Rectal smooth muscle tissue (tissue), 1 donor: ENCODE measurements at regions not wholly inside any gene's neighbourhood (a gene's known extent, or its start where the extent isn't known, plus 50 kb on each side); places are given as distances from the start of the nearest gene placed in this dataset.

Experiments used
- H3K27ac ChIP-seq: one replicate; pipeline ENCODE4 v1.7.0; 2013; ENCODE audit warnings: low read depth, low read length, inconsistent platforms
- H3K27me3 ChIP-seq: one replicate; pipeline ENCODE4 v1.7.0; 2013; ENCODE audit warnings: low read length; ENCODE audit not compliant: control insufficient read depth, insufficient read depth
- H3K36me3 ChIP-seq: one replicate; pipeline ENCODE4 v1.7.0; 2013; ENCODE audit warnings: low read length; ENCODE audit not compliant: control insufficient read depth, insufficient read depth
- H3K4me1 ChIP-seq: one replicate; pipeline ENCODE4 v1.7.0; 2013; ENCODE audit warnings: low read length; ENCODE audit not compliant: control insufficient read depth, insufficient read depth
- H3K4me3 ChIP-seq: one replicate; pipeline ENCODE4 v1.7.0; 2013; ENCODE audit warnings: low read length
- H3K9ac ChIP-seq: one replicate; pipeline ENCODE4 v1.7.0; 2013; ENCODE audit warnings: low read length

DNA sequence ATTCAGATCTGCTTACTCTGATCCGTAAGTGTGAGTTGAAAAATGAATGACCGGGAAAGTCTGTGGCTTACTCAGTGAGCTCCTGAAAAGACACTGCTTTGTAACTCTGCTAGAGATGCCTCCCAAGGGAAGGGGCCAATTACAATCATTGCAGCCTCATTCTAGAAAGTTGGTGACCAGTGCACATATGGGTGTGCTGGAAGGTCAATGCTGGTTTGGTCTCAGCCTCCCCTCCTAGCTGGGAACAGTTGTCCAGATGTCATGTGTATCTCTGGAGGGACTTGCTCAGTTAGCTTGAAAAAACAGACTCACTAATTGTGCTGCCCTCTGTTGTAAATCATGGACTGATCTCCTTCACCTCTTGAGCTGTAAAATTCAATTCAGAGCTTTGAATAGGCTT is 405.0 kb downstream of the ADRA2A start:
- Histone ChIP-seq H3K36me3 (no peaks in the 10 kb centered on the region), H3K9ac (no peak overlapping the region), H3K4me3 (no peak overlapping the region), H3K27ac (no peak overlapping the region), H3K4me1 (no peaks in the 10 kb centered on the region), H3K27me3 (no peaks in the 10 kb centered on the region)

DNA sequence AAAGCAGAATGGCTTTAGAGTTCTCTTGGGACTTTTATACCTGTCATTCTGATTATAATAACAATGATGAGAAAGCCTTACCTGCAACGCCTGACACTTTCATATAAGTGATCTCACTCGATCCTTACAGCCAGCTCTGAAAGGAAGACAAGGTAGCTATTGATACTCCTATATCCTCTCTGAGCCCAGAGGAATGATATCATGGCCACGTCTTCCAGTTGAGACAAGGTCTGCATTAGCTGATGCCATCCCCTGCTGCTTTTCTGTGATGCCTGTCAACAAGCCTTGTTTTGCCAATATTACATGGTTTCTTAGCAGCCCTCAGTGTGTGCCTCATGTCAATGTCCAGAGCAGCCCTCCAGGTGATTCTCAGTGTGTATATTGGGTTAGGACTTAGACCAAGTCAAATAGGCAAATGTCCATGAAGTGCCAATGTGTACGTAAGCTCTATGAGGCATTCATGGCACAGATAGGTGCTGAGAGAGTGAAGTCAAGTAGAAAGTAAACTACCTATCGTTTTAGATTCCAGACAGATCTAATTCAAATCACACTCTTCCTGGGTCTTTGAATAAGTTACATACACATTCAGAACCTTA is 405.9 kb downstream of the ADRA2A start:
- no peaks in the 10 kb centered on the region for H3K27me3 ChIP-seq
- H3K36me3 ChIP-seq = no peaks in the 10 kb centered on the region
- H3K4me3 ChIP-seq = no peak overlapping the region
- H3K27ac ChIP-seq = no peak overlapping the region
- no peak overlapping the region for H3K9ac ChIP-seq
- no peaks in the 10 kb centered on the region for H3K4me1 ChIP-seq

DNA sequence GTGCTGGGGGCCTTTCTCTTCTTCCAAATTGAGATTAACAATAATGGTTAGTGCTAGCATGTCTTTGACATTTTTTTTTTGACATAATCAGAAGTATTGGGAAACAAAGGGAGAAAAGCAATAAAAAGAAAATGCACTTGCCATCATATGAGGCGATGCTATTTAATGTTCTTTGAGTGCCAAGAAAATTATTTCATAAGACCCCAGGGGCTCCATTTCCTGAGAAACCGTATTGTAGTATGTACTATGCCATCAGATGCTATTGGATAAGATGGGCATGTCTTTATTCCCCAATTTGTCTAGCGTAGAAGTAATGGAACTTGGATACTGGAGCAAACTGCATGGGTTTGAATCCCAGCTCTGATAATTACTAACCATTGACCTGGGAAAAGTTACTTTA is 408.9 kb downstream of the ADRA2A start:
- Histone ChIP-seq H3K4me1 (no peaks in the 10 kb centered on the region), H3K27me3 (no peaks in the 10 kb centered on the region), H3K9ac (no peak overlapping the region), H3K4me3 (no peak overlapping the region), H3K27ac (no peak overlapping the region), H3K36me3 (no peaks in the 10 kb centered on the region)

DNA sequence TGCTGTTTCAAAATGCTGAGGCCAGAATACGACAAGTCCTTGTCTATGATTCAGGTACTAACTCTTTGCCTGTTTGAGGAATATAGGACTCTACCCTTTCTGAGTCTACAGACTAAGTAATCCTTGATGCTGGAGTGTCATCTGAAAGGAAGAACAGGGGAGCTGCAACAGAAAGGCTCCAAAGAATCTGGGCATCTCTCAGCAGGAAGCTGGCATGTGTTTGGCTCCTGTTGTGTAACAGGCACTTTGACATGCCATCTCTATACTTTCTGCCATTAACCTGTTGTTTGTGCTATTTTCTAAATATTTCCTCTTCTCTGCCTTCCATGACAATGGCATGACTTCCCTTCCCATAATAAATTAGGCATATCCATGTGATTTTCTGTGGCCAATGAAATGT is 409.5 kb downstream of the ADRA2A start:
- Histone ChIP-seq H3K4me3 (no peak overlapping the region), H3K27me3 (no peaks in the 10 kb centered on the region), H3K4me1 (no peaks in the 10 kb centered on the region), H3K9ac (no peak overlapping the region), H3K27ac (no peak overlapping the region), H3K36me3 (no peaks in the 10 kb centered on the region)

DNA sequence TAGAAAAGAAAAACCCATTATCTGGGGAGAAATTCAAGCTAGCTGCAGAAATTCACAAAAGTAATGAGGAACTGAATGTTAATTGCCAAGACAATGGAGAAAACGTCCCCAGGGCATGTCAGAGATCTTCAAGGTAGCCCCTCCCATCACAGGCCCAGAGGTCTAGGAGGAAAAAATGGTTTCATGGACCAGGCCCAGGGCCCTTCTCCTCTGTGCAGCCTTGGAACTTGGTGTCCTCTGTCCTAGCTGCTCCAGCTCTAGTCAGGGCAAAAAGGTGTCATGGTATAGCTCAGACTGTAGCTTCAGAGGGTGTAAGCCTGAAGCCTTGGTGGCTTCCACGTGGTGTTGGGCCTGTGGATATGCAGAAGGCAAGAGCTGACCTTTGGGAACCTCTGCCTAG is 411.8 kb downstream of the ADRA2A start:
- Histone ChIP-seq H3K9ac (no peak overlapping the region), H3K36me3 (no peaks in the 10 kb centered on the region), H3K4me1 (no peaks in the 10 kb centered on the region), H3K27me3 (no peaks in the 10 kb centered on the region), H3K27ac (no peak overlapping the region), H3K4me3 (no peak overlapping the region)

DNA sequence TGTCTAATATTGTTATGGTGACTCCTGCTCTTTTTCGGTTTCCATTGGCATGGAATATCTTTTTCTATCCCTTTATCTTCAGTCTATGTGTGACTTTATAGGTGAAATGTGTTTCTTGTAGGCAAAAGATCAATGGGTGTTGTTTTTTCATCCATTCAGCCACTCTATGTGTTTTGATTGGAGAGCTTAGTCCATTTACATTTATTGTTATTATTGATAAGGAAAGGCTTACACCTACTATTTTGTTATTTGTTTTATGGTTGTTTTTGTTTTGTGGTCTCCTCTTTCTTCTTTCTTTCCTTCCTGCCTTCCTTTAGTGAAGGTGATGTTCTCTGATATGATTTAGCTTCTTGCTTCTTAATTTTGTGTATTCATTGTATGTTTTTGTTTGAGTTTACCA is 414.3 kb downstream of the ADRA2A start:
- Histone ChIP-seq H3K9ac (no peak overlapping the region), H3K36me3 (no peaks in the 10 kb centered on the region), H3K27ac (no peak overlapping the region), H3K4me1 (no peaks in the 10 kb centered on the region), H3K27me3 (no peaks in the 10 kb centered on the region), H3K4me3 (no peak overlapping the region)

DNA sequence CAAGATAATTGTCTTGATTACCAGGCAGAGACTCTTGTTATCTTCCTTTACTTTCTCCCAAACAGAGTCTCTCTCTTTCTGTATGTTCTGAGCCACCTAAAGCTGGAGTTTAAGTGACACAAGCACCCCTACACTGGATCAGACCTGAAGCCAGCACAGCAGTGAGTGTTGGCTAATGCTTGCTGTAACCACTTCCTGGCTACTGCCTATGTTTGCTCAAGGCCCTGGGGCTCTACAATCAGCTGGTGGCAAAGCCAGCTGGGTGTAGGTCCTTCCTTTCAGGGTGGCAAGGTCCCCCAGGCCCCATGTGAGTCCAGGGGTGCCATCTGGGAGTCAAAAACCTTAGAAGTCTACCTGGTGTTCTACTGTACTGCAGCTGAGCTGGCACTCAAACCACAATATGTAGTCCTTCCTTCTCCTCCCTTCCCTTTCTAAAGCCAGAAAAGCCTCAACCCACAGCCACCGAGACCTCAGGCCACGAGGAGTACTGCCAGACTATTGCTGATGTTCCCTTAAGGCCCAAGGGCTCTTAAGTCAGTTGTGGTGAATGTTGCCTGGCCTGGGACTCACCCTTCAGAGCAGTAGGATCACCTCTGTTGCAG is 416.3 kb downstream of the ADRA2A start:
- Histone ChIP-seq H3K36me3 (no peaks in the 10 kb centered on the region), H3K9ac (no peak overlapping the region), H3K27me3 (no peaks in the 10 kb centered on the region), H3K27ac (no peak overlapping the region), H3K4me1 (no peaks in the 10 kb centered on the region), H3K4me3 (no peak overlapping the region)

DNA sequence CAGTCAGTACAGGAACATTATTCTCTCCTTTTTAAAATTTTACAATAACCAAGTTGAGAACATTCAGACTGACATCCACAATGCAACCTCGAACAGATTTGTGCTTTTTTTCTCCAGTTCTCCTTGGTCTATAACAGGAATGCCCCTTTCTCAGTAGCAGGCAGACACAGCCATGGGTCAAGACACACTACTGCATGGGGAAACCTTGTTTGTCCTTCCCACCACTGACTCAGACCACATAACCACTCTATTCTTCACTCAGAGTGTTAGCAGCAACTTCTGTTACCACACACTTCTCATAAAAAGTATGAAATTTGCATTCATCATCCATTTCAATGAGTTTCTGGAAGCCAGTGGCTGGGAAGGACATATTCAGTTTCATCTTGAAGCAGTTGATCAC is 421.7 kb downstream of the ADRA2A start:
- Histone ChIP-seq H3K9ac (no peak overlapping the region), H3K4me1 (no peaks in the 10 kb centered on the region), H3K27ac (no peak overlapping the region), H3K4me3 (no peak overlapping the region), H3K27me3 (no peaks in the 10 kb centered on the region), H3K36me3 (no peaks in the 10 kb centered on the region)

DNA sequence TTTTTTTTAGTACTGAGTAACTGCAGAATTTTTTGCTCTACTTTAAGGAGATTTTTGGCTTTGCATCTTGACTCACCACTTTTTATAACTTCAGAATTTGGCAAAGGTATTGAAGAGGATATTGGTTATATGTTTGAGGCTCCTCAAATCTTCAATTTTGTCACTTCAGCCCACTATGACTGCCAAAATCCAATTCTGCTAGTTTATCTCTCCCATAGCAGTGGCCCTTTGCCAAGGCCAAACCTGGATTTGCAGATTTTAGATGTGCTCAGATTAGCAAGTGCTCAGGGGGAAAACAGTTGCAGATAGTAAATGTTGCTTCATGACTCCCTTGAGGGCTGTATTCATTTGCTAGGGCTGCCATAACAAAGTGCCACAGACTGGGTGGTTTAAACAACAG is 427.5 kb downstream of the ADRA2A start:
- no peak overlapping the region for H3K9ac ChIP-seq
- no peak overlapping the region for H3K4me3 ChIP-seq
- no peaks in the 10 kb centered on the region for H3K36me3 ChIP-seq
- no peaks in the 10 kb centered on the region for H3K27me3 ChIP-seq
- H3K27ac ChIP-seq = no peak overlapping the region
- no peaks in the 10 kb centered on the region for H3K4me1 ChIP-seq

DNA sequence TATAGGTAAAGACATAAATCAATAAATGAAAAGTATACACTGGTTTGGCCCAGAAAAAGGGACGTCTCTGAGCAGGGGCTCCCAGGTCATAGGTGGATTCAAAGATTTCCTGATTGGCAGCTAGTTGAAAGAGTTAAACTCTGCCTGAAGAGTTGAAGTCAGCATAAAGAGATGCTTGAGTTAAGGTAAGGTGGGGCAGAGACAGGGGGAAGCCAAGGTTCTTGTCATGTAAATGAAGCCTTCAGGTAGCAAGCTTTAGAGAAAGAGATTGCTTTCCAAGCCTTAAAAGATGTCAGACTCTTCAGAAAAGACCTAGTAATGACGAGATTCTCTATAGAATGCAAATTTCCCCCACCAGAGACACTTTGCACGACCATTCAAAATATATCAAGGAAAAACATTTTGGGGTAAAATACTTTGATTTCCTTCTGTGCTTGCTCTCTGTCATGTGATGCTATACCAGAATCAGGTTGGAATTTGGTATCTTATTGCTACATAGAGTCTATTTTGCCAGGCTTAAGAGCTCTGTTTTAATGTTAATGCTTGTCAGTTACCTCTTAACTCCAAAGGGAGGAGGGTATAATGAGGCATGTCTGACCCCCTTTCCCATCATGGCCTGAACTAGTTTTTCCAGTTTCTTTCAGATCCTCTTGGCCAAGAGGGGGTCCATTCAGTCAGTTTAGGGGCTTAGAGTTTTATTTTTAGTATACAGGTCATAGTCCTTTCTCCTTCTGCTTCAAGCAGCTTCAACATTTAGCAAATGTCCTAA is 429.6 kb downstream of the ADRA2A start:
- Histone ChIP-seq H3K9ac (no peak overlapping the region), H3K27ac (no peak overlapping the region), H3K4me1 (no peaks in the 10 kb centered on the region), H3K27me3 (no peaks in the 10 kb centered on the region), H3K36me3 (no peaks in the 10 kb centered on the region), H3K4me3 (no peak overlapping the region)

DNA sequence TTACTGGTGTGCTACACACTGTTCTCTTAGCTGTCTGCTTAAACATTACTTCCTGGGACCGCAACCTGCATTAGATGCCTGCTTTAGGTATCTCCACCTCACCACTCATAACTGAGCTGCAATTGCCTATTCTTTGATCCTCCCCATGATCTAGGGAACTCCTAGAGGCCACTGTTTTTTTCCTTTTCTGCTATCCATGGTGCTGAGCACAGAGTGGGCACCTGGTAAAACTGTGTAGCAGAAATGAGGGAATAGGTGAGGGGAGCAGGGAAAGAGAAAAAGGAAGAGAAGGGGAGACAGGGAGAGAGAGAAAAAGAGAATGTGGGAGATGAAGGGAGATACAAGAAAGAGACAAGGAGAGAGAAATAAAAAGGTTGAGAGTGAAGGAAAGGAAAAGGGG is 434.9 kb downstream of the ADRA2A start:
- Histone ChIP-seq H3K4me1 (no peaks in the 10 kb centered on the region), H3K9ac (no peak overlapping the region), H3K36me3 (no peaks in the 10 kb centered on the region), H3K27ac (no peak overlapping the region), H3K27me3 (no peaks in the 10 kb centered on the region), H3K4me3 (no peak overlapping the region)

DNA sequence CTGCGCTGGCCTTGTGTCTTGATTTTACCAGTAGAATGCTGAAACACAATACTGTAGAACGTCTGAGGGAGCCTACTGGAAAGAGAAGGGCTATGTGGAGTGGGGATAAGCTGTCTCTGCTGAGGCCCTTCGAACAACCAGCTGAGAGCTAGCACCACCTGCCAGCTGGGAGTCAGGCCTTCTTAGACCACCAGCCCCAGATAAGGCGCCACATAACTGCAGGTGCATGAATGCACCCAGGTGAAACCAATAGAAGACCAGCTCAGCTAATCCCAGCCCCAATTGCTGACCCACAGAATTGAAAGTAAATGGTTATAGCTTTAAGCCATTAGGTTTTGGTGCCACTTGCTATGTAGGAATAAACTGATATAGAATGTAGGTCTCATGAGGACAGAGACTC is 438.4 kb downstream of the ADRA2A start:
- Histone ChIP-seq H3K9ac (no peak overlapping the region), H3K27me3 (no peaks in the 10 kb centered on the region), H3K27ac (no peak overlapping the region)

DNA sequence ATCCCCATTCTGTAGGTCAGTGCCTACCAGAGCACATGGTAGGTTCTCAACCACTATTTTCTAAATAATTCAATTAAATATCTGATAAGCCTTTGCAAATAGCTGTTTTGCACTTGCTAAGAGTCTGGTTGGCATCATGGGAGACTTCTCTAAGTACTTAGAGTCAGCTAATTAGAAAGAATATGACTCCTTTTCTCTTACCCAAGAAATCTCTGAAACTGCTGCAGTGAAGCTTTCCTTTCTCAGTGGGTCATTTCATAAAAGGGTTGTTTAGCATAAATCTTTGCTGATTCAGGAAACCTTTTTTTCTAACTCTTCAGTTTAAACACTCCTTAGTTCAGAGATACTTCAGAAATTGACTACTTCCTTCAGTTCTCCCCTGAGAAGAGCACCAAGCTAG is 438.9 kb downstream of the ADRA2A start:
- no peak overlapping the region for H3K4me3 ChIP-seq
- H3K4me1 ChIP-seq = no peaks in the 10 kb centered on the region
- H3K27ac ChIP-seq = no peak overlapping the region
- no peaks in the 10 kb centered on the region for H3K36me3 ChIP-seq
- no peaks in the 10 kb centered on the region for H3K27me3 ChIP-seq
- H3K9ac ChIP-seq = no peak overlapping the region

More for the DNA sequence above, 438.4 kb downstream of the ADRA2A start:
- Histone ChIP-seq H3K36me3 (no peaks in the 10 kb centered on the region), H3K4me1 (no peaks in the 10 kb centered on the region), H3K4me3 (no peak overlapping the region)
